Osteocyte (in vitro differentiated cells): ENCODE measurements at regions not wholly inside any gene's neighbourhood (a gene's known extent, or its start where the extent isn't known, plus 50 kb on each side); places are given as distances from the start of the nearest gene placed in this dataset.

Experiments
- DNase-seq: peaks from one replicate; pipeline ENCODE4 v3.0.0; 2021; ENCODE audit warnings: mixed read lengths; ENCODE audit not compliant: unreplicated experiment; ENCODE audit errors: extremely low spot score
- H3K27ac Mint-ChIP-seq: one replicate; pipeline ENCODE4 v1.8.0; 2021; ENCODE audit warnings: mild to moderate bottlenecking, mixed read lengths; ENCODE audit not compliant: unreplicated experiment
- H3K27me3 Mint-ChIP-seq: one replicate; pipeline ENCODE4 v1.8.0; 2021; ENCODE audit warnings: mixed read lengths; ENCODE audit not compliant: unreplicated experiment
- H3K36me3 Mint-ChIP-seq: one replicate; pipeline ENCODE4 v1.8.0; 2021; ENCODE audit warnings: mixed read lengths; ENCODE audit not compliant: unreplicated experiment
- H3K4me1 Mint-ChIP-seq: one replicate; pipeline ENCODE4 v1.8.0; 2021; ENCODE audit warnings: mixed read lengths; ENCODE audit not compliant: unreplicated experiment
- H3K4me3 Mint-ChIP-seq: one replicate; pipeline ENCODE4 v1.8.0; 2021; ENCODE audit warnings: mild to moderate bottlenecking, moderate library complexity, mixed read lengths; ENCODE audit not compliant: unreplicated experiment
- H3K9me3 Mint-ChIP-seq: one replicate; pipeline ENCODE4 v1.8.0; 2021; ENCODE audit warnings: mixed read lengths; ENCODE audit not compliant: unreplicated experiment
- CTCF ChIP-seq: fragments of 200-600 bp; sonication (generic); IDR thresholded peaks from 2 replicates; pipeline ENCODE4 v1.5.0; 2021; ENCODE audit warnings: antibody characterized with exemption, mild to moderate bottlenecking, moderate library complexity

GRCh38 chr4:17163156-17163771 is 264.8 kb upstream of the LDB2 start:
- no peak for TF ChIP-seq CTCF
- Mint-ChIP-seq H3K36me3 (no peaks in the 10 kb centered on the region), H3K27ac (no peak overlapping the region), H3K4me3 (no peak overlapping the region), H3K27me3 (no peaks in the 10 kb centered on the region), H3K9me3 (peaks cover 26% of the 10 kb centered on the region), H3K4me1 (peaks cover 33% of the 10 kb centered on the region)
- DNase-seq: no peak

- H3K4me3 Mint-ChIP-seq: no peak overlapping the region
- H3K9me3 Mint-ChIP-seq: peaks cover 26% of the 10 kb centered on the region
- no peaks in the 10 kb centered on the region for H3K4me1 Mint-ChIP-seq
- no peaks in the 10 kb centered on the region for H3K36me3 Mint-ChIP-seq
- no peaks in the 10 kb centered on the region for H3K27me3 Mint-ChIP-seq
- no peak for DNase-seq
- no peak for TF ChIP-seq CTCF
- no peak overlapping the region for H3K27ac Mint-ChIP-seq
Measured at GRCh38 chr4:17157304-17157703, 258.9 kb upstream of the LDB2 start.

- Mint-ChIP-seq H3K27ac (no peak overlapping the region), H3K4me1 (no peaks in the 10 kb centered on the region), H3K4me3 (no peak overlapping the region), H3K27me3 (no peaks in the 10 kb centered on the region), H3K9me3 (peaks cover 7% of the 10 kb centered on the region), H3K36me3 (no peaks in the 10 kb centered on the region)
- no peak for DNase-seq
- no peak for TF ChIP-seq CTCF
Measured at GRCh38 chr4:17155486-17155885, 257.0 kb upstream of the LDB2 start.

- no peaks in the 10 kb centered on the region for H3K36me3 Mint-ChIP-seq
- H3K27ac Mint-ChIP-seq: no peak overlapping the region
- TF ChIP-seq CTCF: no peak
- H3K9me3 Mint-ChIP-seq: no peaks in the 10 kb centered on the region
- no peak overlapping the region for H3K4me3 Mint-ChIP-seq
- no peak for DNase-seq
- H3K27me3 Mint-ChIP-seq: no peaks in the 10 kb centered on the region
- H3K4me1 Mint-ChIP-seq: no peaks in the 10 kb centered on the region
Measured at GRCh38 chr4:17153572-17153971, 255.1 kb upstream of the LDB2 start.

- no peaks in the 10 kb centered on the region for H3K27me3 Mint-ChIP-seq
- no peaks in the 10 kb centered on the region for H3K9me3 Mint-ChIP-seq
- TF ChIP-seq CTCF: no peak
- H3K27ac Mint-ChIP-seq: no peak overlapping the region
- H3K4me3 Mint-ChIP-seq: no peak overlapping the region
- H3K36me3 Mint-ChIP-seq: no peaks in the 10 kb centered on the region
- DNase-seq: no peak
- H3K4me1 Mint-ChIP-seq: no peaks in the 10 kb centered on the region
Measured at GRCh38 chr4:17152941-17153540, 254.6 kb upstream of the LDB2 start.
